NCI-H524 (cell line): ENCODE measurements at regions not wholly inside any gene's neighbourhood (a gene's known extent, or its start where the extent isn't known, plus 50 kb on each side); places are given as distances from the start of the nearest gene placed in this dataset.
"Not testable (repeated sequence)": the region's sequence is repeated elsewhere in the genome, so short reads cannot be mapped to it uniquely, and the experiment has no call there.

Source experiments
- DNase-seq, 2 experiments: peaks; one replicate each; lab custom pipeline; 2025; lab: John Stamatoyannopoulos, UW

GRCh38 chr3:191869738-191870415 is 408.9 kb downstream of the PYDC2 start:
- DNase-seq = no peak

GRCh38 chr3:191873736-191874135 is 412.8 kb downstream of the PYDC2 start:
- peak; percentile 50 to 81 for DNase-seq

GRCh38 chr3:191882289-191882688 is 421.3 kb downstream of the PYDC2 start:
- no peak for DNase-seq

GRCh38 chr3:191884132-191884531 is 423.2 kb downstream of the PYDC2 start:
- DNase-seq = no peak

- no peak for DNase-seq
These were observed 428.1 kb downstream of the PYDC2 start for GRCh38 chr3:191889106-191889505.

- no peak for DNase-seq
These were observed 428.8 kb downstream of the PYDC2 start for GRCh38 chr3:191889756-191890155.

GRCh38 chr3:191894406-191894805 is 433.4 kb downstream of the PYDC2 start:
- DNase-seq = no peak

GRCh38 chr3:191901741-191902140 is 440.8 kb downstream of the PYDC2 start:
- no peak for DNase-seq

GRCh38 chr3:191912616-191913204 is 451.7 kb downstream of the PYDC2 start:
- DNase-seq = no peak

GRCh38 chr3:191915712-191916111 is 454.7 kb downstream of the PYDC2 start:
- DNase-seq = no peak

GRCh38 chr3:191919491-191920026 is 458.6 kb downstream of the PYDC2 start:
- no peak for DNase-seq

- DNase-seq = no peak
These were observed 461.6 kb downstream of the PYDC2 start for GRCh38 chr3:191922570-191922969.

GRCh38 chr3:191927183-191927817 is 466.3 kb downstream of the PYDC2 start:
- not testable (repeated sequence) for DNase-seq

GRCh38 chr3:191927998-191928397 is 467.0 kb downstream of the PYDC2 start:
- not testable (repeated sequence) for DNase-seq

- DNase-seq = no peak
These were observed 483.9 kb downstream of the PYDC2 start for GRCh38 chr3:191944835-191945234.

GRCh38 chr3:191952186-191952585 is 491.2 kb downstream of the PYDC2 start:
- no peak for DNase-seq

GRCh38 chr3:191952609-191953008 is 491.6 kb downstream of the PYDC2 start:
- no peak for DNase-seq

- DNase-seq = no peak
These were observed 498.2 kb downstream of the PYDC2 start for GRCh38 chr3:191958980-191959671.

GRCh38 chr3:191959876-191960413 is 499.0 kb downstream of the PYDC2 start:
- no peak for DNase-seq

GRCh38 chr3:191961022-191961421 is 500.1 kb downstream of the PYDC2 start:
- DNase-seq = no peak

- no peak for DNase-seq
These were observed 500.6 kb downstream of the PYDC2 start for GRCh38 chr3:191961529-191961928.

- no peak for DNase-seq
These were observed 501.4 kb downstream of the PYDC2 start for GRCh38 chr3:191962324-191962723.
